Endothelial cell of umbilical vein (primary cell): ENCODE measurements at regions not wholly inside any gene's neighbourhood (a gene's known extent, or its start where the extent isn't known, plus 50 kb on each side); places are given as distances from the start of the nearest gene placed in this dataset.

Experiments used
- BruUV-seq: library from RNA; stranded (reverse); fragments of 400-500 nt; replicated peaks from 2 replicates; lab custom pipeline; 2021; lab: Mats Ljungman, UMichigan
- CTCF ChIA-PET: fragments of 300-600, 350-600 bp; sonication (Branson Sonifier 250); formaldehyde crosslinking; loops from one replicate; lab custom pipeline; 2021; ENCODE audit warnings: antibody characterized with exemption, inconsistent platforms; lab: Charles Lee
- POLR2A ChIA-PET: fragments of 300-600, 350-600 bp; sonication (Branson Sonifier 250); formaldehyde crosslinking; loops from one replicate; lab custom pipeline; 2021; ENCODE audit warnings: antibody characterized with exemption, inconsistent platforms; lab: Charles Lee
- DNase-seq: peaks from one replicate; pipeline ENCODE4 v3.0.0-alpha.2; 2011; ENCODE audit warnings: low read depth, low spot score
- FAIRE-seq: peaks from 2 replicates; lab custom pipeline; 2011; peaks lifted over from hg19 to GRCh38; lab: Jason Lieb, UNC
- H2AFZ ChIP-seq: 2 replicates; pipeline ENCODE4 v1.6.0; 2012; ENCODE audit warnings: low read depth, low read length, control low read depth, inconsistent platforms
- H3K27ac ChIP-seq: 2 replicates; pipeline ENCODE4 v1.5.1; 2011; ENCODE audit warnings: low read depth, mild to moderate bottlenecking, control low read depth, low read length, moderate library complexity; ENCODE audit not compliant: insufficient read depth
- H3K27me3 ChIP-seq, 2 experiments: 2 replicates each; pipeline versions ENCODE4 v1.6.0 to v1.6.1; 2011; ENCODE audit warnings: low read length in 2 of 2, mixed read lengths in 1 of 2; ENCODE audit not compliant: control insufficient read depth in 2 of 2, insufficient read depth in 2 of 2
- H3K36me3 ChIP-seq, 2 experiments: 2 replicates in 1 of 2; 3 replicates in 1 of 2; pipeline ENCODE4 v1.5.1; 2011; ENCODE audit warnings: low read length in 2 of 2, mild to moderate bottlenecking in 1 of 2, moderate library complexity in 1 of 2; ENCODE audit not compliant: control insufficient read depth in 2 of 2, insufficient read depth in 2 of 2; ENCODE audit errors: extremely low read depth in 1 of 2
- H3K4me1 ChIP-seq: 3 replicates; pipeline ENCODE4 v1.5.1; 2011; ENCODE audit warnings: mild to moderate bottlenecking, low read length; ENCODE audit not compliant: control insufficient read depth, insufficient read depth; ENCODE audit errors: extremely low read depth
- H3K4me2 ChIP-seq: 2 replicates; pipeline ENCODE4 v1.6.1; 2011; ENCODE audit warnings: low read length, control low read depth, mixed read lengths; ENCODE audit not compliant: insufficient read depth
- H3K4me3 ChIP-seq, 3 experiments: fragments of 200-600 bp in 1 of 3; sonication (generic), shearing (Covaris generic) in 1 of 3; replicated peaks in 1 of 3; 2 replicates each; pipeline ENCODE4 v1.5.1; 2011 to 2016; ENCODE audit warnings: control low read depth in 3 of 3, low read length in 3 of 3, mild to moderate bottlenecking in 2 of 3, inconsistent platforms in 1 of 3, low read depth in 1 of 3, moderate library complexity in 1 of 3; ENCODE audit not compliant: insufficient read depth in 1 of 3
- H3K79me2 ChIP-seq: 2 replicates; pipeline ENCODE4 v1.6.0; 2012; ENCODE audit warnings: low read length, inconsistent platforms; ENCODE audit not compliant: control insufficient read depth, insufficient read depth
- H3K9ac ChIP-seq: replicated peaks from 2 replicates; pipeline ENCODE3; 2011; ENCODE audit warnings: low read length, control low read depth; ENCODE audit not compliant: insufficient read depth; ENCODE audit errors: extremely low read depth
- H3K9me1 ChIP-seq: replicated peaks from 3 replicates; pipeline ENCODE4 v1.6.0; 2011; ENCODE audit warnings: mild to moderate bottlenecking, low read length; ENCODE audit not compliant: control insufficient read depth, insufficient read depth; ENCODE audit errors: extremely low read depth
- H3K9me3 ChIP-seq: replicated peaks from 2 replicates; pipeline ENCODE4 v1.5.1; 2012; ENCODE audit warnings: low read length, inconsistent platforms; ENCODE audit not compliant: control insufficient read depth, insufficient read depth
- H4K20me1 ChIP-seq: replicated peaks from 2 replicates; pipeline ENCODE3; 2011; ENCODE audit warnings: mild to moderate bottlenecking, low read length; ENCODE audit not compliant: control insufficient read depth, insufficient read depth; ENCODE audit errors: extremely low read depth
- EZH2 ChIP-seq: IDR thresholded peaks from 2 replicates; pipeline ENCODE4 v1.6.1; 2012; ENCODE audit warnings: borderline replicate concordance, low read depth, mild to moderate bottlenecking, moderate library complexity, low read length, inconsistent platforms; ENCODE audit not compliant: severe bottlenecking
- FOS ChIP-seq: IDR thresholded peaks from 2 replicates; pipeline ENCODE4 v1.6.1; 2011; ENCODE audit warnings: mild to moderate bottlenecking, low read length, moderate library complexity, borderline replicate concordance; ENCODE audit not compliant: insufficient read depth
- GATA2 ChIP-seq: IDR thresholded peaks from 2 replicates; pipeline ENCODE4 v1.7.0; 2011; ENCODE audit warnings: low read depth, mild to moderate bottlenecking, moderate library complexity, mixed read lengths, low read length; ENCODE audit not compliant: insufficient read length, insufficient read depth
- JUN ChIP-seq: IDR thresholded peaks from 2 replicates; pipeline ENCODE4 v1.6.1; 2011; ENCODE audit warnings: borderline replicate concordance, low read depth; ENCODE audit not compliant: insufficient read length, insufficient read depth
- MYC ChIP-seq: IDR thresholded peaks from one replicate; pipeline ENCODE4 v1.6.1; 2011; ENCODE audit warnings: mild to moderate bottlenecking, low read depth, low read length
- POLR2A ChIP-seq: IDR thresholded peaks from 2 replicates; pipeline ENCODE4 v1.6.1; 2012; ENCODE audit warnings: low read depth, mild to moderate bottlenecking, control low read depth, low read length
- POLR2AphosphoS5 ChIP-seq: IDR thresholded peaks from 2 replicates; pipeline ENCODE4 v1.6.1; 2012; ENCODE audit warnings: low read depth, mild to moderate bottlenecking, control low read depth, low read length, moderate library complexity; ENCODE audit not compliant: insufficient read depth
- dilution Hi-C: fragments of 300-500 bp; cut with MboI; formaldehyde crosslinking; loops from one replicate; pipeline ENCODE4 v1.15.0; 2019; ENCODE audit warnings: low sequenced_read_pairs; ENCODE audit not compliant: extremely low pct_ligation_motif_present
- intact Hi-C: fragments of 100-400 bp; cut with micrococcal nuclease; formaldehyde crosslinking; loops from one replicate; pipeline ENCODE4 v1.10.0; 2022
- TF ChIP-seq, protein P1 (sequence below): IDR thresholded peaks from 2 replicates; pipeline ENCODE4 v1.6.1; 2011; ENCODE audit not compliant: insufficient read depth, insufficient read length
- TF ChIP-seq, protein P2 (sequence below), 2 donors: IDR thresholded peaks; 1 replicate in 1 of 2; 2 replicates in 1 of 2; pipeline ENCODE4 v1.5.1; 2011; ENCODE audit warnings: low read length in 2 of 2, mild to moderate bottlenecking in 2 of 2, moderate library complexity in 2 of 2, control low read depth in 1 of 2, inconsistent platforms in 1 of 2, low read depth in 1 of 2; ENCODE audit not compliant: insufficient read depth in 1 of 2; ENCODE audit errors: extremely low read depth in 1 of 2

DNA sequence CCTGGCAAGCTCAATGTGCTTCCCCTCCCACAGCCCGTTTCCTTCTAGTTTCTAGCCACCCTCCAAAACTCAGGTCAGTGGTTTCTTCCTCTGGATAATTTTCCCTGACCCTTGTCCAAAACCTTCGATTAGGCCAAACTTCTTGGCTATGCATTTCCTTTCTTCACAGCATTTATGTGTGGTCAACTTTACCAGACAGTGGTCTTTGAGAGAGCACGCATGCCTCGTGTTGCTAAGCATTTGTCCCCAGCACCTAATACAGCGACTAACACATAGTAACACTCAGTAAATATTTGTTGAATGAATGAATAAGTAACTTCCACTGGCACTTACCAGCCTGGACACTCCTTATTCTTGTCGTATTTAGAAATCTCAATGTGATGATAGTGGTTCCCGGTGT is 610.7 kb downstream of the PLPP3 start:
- no peak for TF ChIP-seq GATA2
- no peak for TF ChIP-seq POLR2A
- TF ChIP-seq JUN, result no peak
- TF ChIP-seq, protein P1, sequence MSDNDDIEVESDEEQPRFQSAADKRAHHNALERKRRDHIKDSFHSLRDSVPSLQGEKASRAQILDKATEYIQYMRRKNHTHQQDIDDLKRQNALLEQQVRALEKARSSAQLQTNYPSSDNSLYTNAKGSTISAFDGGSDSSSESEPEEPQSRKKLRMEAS, result no peak
- TF ChIP-seq EZH2, result no peak
- TF ChIP-seq MYC, result no peak
- TF ChIP-seq FOS, result no peak
- TF ChIP-seq, protein P2, sequence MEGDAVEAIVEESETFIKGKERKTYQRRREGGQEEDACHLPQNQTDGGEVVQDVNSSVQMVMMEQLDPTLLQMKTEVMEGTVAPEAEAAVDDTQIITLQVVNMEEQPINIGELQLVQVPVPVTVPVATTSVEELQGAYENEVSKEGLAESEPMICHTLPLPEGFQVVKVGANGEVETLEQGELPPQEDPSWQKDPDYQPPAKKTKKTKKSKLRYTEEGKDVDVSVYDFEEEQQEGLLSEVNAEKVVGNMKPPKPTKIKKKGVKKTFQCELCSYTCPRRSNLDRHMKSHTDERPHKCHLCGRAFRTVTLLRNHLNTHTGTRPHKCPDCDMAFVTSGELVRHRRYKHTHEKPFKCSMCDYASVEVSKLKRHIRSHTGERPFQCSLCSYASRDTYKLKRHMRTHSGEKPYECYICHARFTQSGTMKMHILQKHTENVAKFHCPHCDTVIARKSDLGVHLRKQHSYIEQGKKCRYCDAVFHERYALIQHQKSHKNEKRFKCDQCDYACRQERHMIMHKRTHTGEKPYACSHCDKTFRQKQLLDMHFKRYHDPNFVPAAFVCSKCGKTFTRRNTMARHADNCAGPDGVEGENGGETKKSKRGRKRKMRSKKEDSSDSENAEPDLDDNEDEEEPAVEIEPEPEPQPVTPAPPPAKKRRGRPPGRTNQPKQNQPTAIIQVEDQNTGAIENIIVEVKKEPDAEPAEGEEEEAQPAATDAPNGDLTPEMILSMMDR (IDR thresholded peaks at IDR 0.05; ENCODE audit: extremely low read depth in 1 of 2, insufficient read depth in 1 of 2, low read depth in 1 of 2, low read length in 2 of 2), result no peak
- TF ChIP-seq POLR2AphosphoS5, result no peak
- H3K4me2 ChIP-seq, result no peak overlapping the region
- no peaks in the 10 kb centered on the region for H3K9me3 ChIP-seq
- no peak overlapping the region for H3K27ac ChIP-seq
- DNase-seq, result no peak
- no peaks in the 10 kb centered on the region for H3K79me2 ChIP-seq
- ChIA-PET CTCF (no interaction called here), POLR2A (no interaction called here)
- intact Hi-C loops (no loop called here), dilution Hi-C loops (no loop called here)
- no peaks in the 10 kb centered on the region for H3K27me3 ChIP-seq
- H3K4me1 ChIP-seq, result no peaks in the 10 kb centered on the region
- H3K4me3 ChIP-seq, result no peak overlapping the region
- H4K20me1 ChIP-seq, result no peaks in the 10 kb centered on the region
- no TSS peak for BruUV-seq
- no peaks in the 10 kb centered on the region for H3K9me1 ChIP-seq
- no peaks in the 10 kb centered on the region for H3K36me3 ChIP-seq
- no peak overlapping the region for H2AFZ ChIP-seq
- no peak for FAIRE-seq
- H3K9ac ChIP-seq, result no peak overlapping the region
